Left kidney (tissue), 1 donor: ENCODE measurements at regions not wholly inside any gene's neighbourhood (a gene's known extent, or its start where the extent isn't known, plus 50 kb on each side); places are given as distances from the start of the nearest gene placed in this dataset.
"Not testable (repeated sequence)": the region's sequence is repeated elsewhere in the genome, so short reads cannot be mapped to it uniquely, and the experiment has no call there.

Experiments
- DNase-seq: peaks from one replicate; pipeline ENCODE4 v3.0.0-alpha.2; 2013

- DNase-seq: not testable (repeated sequence)
Observed at GRCh38 chr1:206256935-206257334, 53.6 kb downstream of the SRGAP2 start.

GRCh38 chr1:206261473-206261872 is 58.1 kb downstream of the SRGAP2 start:
- DNase-seq: not testable (repeated sequence)

- DNase-seq: not testable (repeated sequence)
Observed at GRCh38 chr1:206262424-206262823, 59.1 kb downstream of the SRGAP2 start.

- not testable (repeated sequence) for DNase-seq
Observed at GRCh38 chr1:206264916-206265315, 61.6 kb downstream of the SRGAP2 start.

GRCh38 chr1:206271153-206271552 is 67.8 kb downstream of the SRGAP2 start:
- not testable (repeated sequence) for DNase-seq

- not testable (repeated sequence) for DNase-seq
Observed at GRCh38 chr1:206273104-206273503, 69.8 kb downstream of the SRGAP2 start.

- DNase-seq: not testable (repeated sequence)
Observed at GRCh38 chr1:206276143-206276542, 72.8 kb downstream of the SRGAP2 start.

- DNase-seq: not testable (repeated sequence)
Observed at GRCh38 chr1:206278683-206279082, 75.3 kb downstream of the SRGAP2 start.

- not testable (repeated sequence) for DNase-seq
Observed at GRCh38 chr1:206280683-206281082, 77.3 kb downstream of the SRGAP2 start.

GRCh38 chr1:206281912-206282654 is 78.7 kb downstream of the SRGAP2 start:
- not testable (repeated sequence) for DNase-seq

GRCh38 chr1:206285024-206285960 is 82.0 kb downstream of the SRGAP2 start:
- not testable (repeated sequence) for DNase-seq

- not testable (repeated sequence) for DNase-seq
Observed at GRCh38 chr1:206287759-206288158, 84.4 kb downstream of the SRGAP2 start.

GRCh38 chr1:206288453-206288852 is 85.1 kb downstream of the SRGAP2 start:
- DNase-seq: not testable (repeated sequence)

GRCh38 chr1:206297145-206298031 is 94.0 kb downstream of the SRGAP2 start:
- not testable (repeated sequence) for DNase-seq

- not testable (repeated sequence) for DNase-seq
Observed at GRCh38 chr1:206298032-206298392, 94.7 kb downstream of the SRGAP2 start.

- DNase-seq: not testable (repeated sequence)
Observed at GRCh38 chr1:206299181-206299791, 95.9 kb downstream of the SRGAP2 start.

GRCh38 chr1:206299942-206300341 is 96.6 kb downstream of the SRGAP2 start:
- DNase-seq: not testable (repeated sequence)

- not testable (repeated sequence) for DNase-seq
Observed at GRCh38 chr1:206302056-206302455, 98.7 kb downstream of the SRGAP2 start.

- DNase-seq: not testable (repeated sequence)
Observed at GRCh38 chr1:206307442-206307841, 104.1 kb downstream of the SRGAP2 start.

GRCh38 chr1:206310948-206311347 is 107.6 kb downstream of the SRGAP2 start:
- DNase-seq: not testable (repeated sequence)

- DNase-seq: not testable (repeated sequence)
Observed at GRCh38 chr1:206311611-206312273, 108.4 kb downstream of the SRGAP2 start.
